ENCODE measurements at regions not wholly inside any gene's neighbourhood (a gene's known extent, or its start where the extent isn't known, plus 50 kb on each side); places are given as distances from the start of the nearest gene placed in this dataset.

GRCh38 chr18:27899893-27900292, 277.0 kb downstream of the CDH2 start:
- no peak for DNase-seq (ENCODE audit: low read depth, low spot score)

GRCh38 chr18:27894746-27895145, 282.2 kb downstream of the CDH2 start:
- no peak for DNase-seq (ENCODE audit: low read depth, low spot score)

- no peak for DNase-seq (ENCODE audit: low read depth, low spot score)
Measured at GRCh38 chr18:27887711-27888495, 289.0 kb downstream of the CDH2 start.

GRCh38 chr18:27887287-27887686, 289.6 kb downstream of the CDH2 start:
- no peak for DNase-seq (ENCODE audit: low read depth, low spot score)

- no peak for DNase-seq (ENCODE audit: low read depth, low spot score)
Measured at GRCh38 chr18:27879540-27879939, 297.4 kb downstream of the CDH2 start.

GRCh38 chr18:27871726-27872125, 305.2 kb downstream of the CDH2 start:
- no peak for DNase-seq (ENCODE audit: low read depth, low spot score)

GRCh38 chr18:27869735-27870134, 307.2 kb downstream of the CDH2 start:
- DNase-seq (ENCODE audit: low read depth, low spot score), result no peak

GRCh38 chr18:27865431-27865830, 311.5 kb downstream of the CDH2 start:
- DNase-seq (ENCODE audit: low read depth, low spot score), result no peak

- no peak for DNase-seq (ENCODE audit: low read depth, low spot score)
Measured at GRCh38 chr18:27863780-27864430, 313.0 kb downstream of the CDH2 start.

GRCh38 chr18:27862041-27862682, 314.8 kb downstream of the CDH2 start:
- no peak for DNase-seq (ENCODE audit: low read depth, low spot score)

GRCh38 chr18:27861539-27861938, 315.4 kb downstream of the CDH2 start:
- DNase-seq (ENCODE audit: low read depth, low spot score), result no peak

- no peak for DNase-seq (ENCODE audit: low read depth, low spot score)
Measured at GRCh38 chr18:27860701-27861107, 316.2 kb downstream of the CDH2 start.

GRCh38 chr18:27860011-27860410, 316.9 kb downstream of the CDH2 start:
- no peak for DNase-seq (ENCODE audit: low read depth, low spot score)

GRCh38 chr18:27856820-27857219, 320.1 kb downstream of the CDH2 start:
- no peak for DNase-seq (ENCODE audit: low read depth, low spot score)

- no peak for DNase-seq (ENCODE audit: low read depth, low spot score)
Measured at GRCh38 chr18:27855486-27855885, 321.4 kb downstream of the CDH2 start.

GRCh38 chr18:27854631-27855030, 322.3 kb downstream of the CDH2 start:
- DNase-seq (ENCODE audit: low read depth, low spot score), result no peak

- DNase-seq (ENCODE audit: low read depth, low spot score), result no peak
Measured at GRCh38 chr18:27848336-27848735, 328.6 kb downstream of the CDH2 start.

GRCh38 chr18:27847412-27847811, 329.5 kb downstream of the CDH2 start:
- DNase-seq (ENCODE audit: low read depth, low spot score), result no peak

GRCh38 chr18:27845897-27846296, 331.0 kb downstream of the CDH2 start:
- no peak for DNase-seq (ENCODE audit: low read depth, low spot score)

- DNase-seq (ENCODE audit: low read depth, low spot score), result peak; percentile 37
Measured at GRCh38 chr18:27843783-27844777, 332.9 kb downstream of the CDH2 start.

GRCh38 chr18:27839141-27839540, 337.8 kb downstream of the CDH2 start:
- peak; percentile 47 for DNase-seq (ENCODE audit: low read depth, low spot score)

Measured in pulmonary artery endothelial cell (primary cell).